Activated CD4-positive, alpha-beta memory T cell treated with anti-CD3 and anti-CD28 coated beads, Interleukin-2, amount 10 ng/mL, durations not matched to agents 7 days and 5 days (primary cell): ENCODE measurements at regions not wholly inside any gene's neighbourhood (a gene's known extent, or its start where the extent isn't known, plus 50 kb on each side); places are given as distances from the start of the nearest gene placed in this dataset.
"Not testable (repeated sequence)": the region's sequence is repeated elsewhere in the genome, so short reads cannot be mapped to it uniquely, and the experiment has no call there.

Experiments used
- CTCF ChIA-PET: fragments of 350-600 bp; sonication (Branson Sonifier 250); formaldehyde crosslinking; loops from one replicate; lab custom pipeline; 2021; ENCODE audit warnings: antibody characterized with exemption, inconsistent platforms; lab: Charles Lee
- POLR2A ChIA-PET: fragments of 350-600 bp; sonication (Branson Sonifier 250); formaldehyde crosslinking; loops from one replicate; lab custom pipeline; 2021; ENCODE audit warnings: antibody characterized with exemption; lab: Charles Lee
- DNase-seq: peaks from one replicate; pipeline ENCODE4 v3.0.0-alpha.2; 2020
- H3K27ac Mint-ChIP-seq: one replicate; pipeline ENCODE4 v1.8.0; 2021; ENCODE audit warnings: mild to moderate bottlenecking, mixed read lengths
- H3K27me3 Mint-ChIP-seq: one replicate; pipeline ENCODE4 v1.8.0; 2021; ENCODE audit warnings: mixed read lengths
- H3K36me3 Mint-ChIP-seq: one replicate; pipeline ENCODE4 v1.8.0; 2021; ENCODE audit warnings: low read depth, mixed read lengths
- H3K4me1 Mint-ChIP-seq: one replicate; pipeline ENCODE4 v1.8.0; 2021; ENCODE audit warnings: mixed read lengths
- H3K4me3 Mint-ChIP-seq: one replicate; pipeline ENCODE4 v1.8.0; 2021; ENCODE audit warnings: mild to moderate bottlenecking, mixed read lengths
- H3K9me3 Mint-ChIP-seq: one replicate; pipeline ENCODE4 v1.8.0; 2021; ENCODE audit warnings: mixed read lengths

DNA sequence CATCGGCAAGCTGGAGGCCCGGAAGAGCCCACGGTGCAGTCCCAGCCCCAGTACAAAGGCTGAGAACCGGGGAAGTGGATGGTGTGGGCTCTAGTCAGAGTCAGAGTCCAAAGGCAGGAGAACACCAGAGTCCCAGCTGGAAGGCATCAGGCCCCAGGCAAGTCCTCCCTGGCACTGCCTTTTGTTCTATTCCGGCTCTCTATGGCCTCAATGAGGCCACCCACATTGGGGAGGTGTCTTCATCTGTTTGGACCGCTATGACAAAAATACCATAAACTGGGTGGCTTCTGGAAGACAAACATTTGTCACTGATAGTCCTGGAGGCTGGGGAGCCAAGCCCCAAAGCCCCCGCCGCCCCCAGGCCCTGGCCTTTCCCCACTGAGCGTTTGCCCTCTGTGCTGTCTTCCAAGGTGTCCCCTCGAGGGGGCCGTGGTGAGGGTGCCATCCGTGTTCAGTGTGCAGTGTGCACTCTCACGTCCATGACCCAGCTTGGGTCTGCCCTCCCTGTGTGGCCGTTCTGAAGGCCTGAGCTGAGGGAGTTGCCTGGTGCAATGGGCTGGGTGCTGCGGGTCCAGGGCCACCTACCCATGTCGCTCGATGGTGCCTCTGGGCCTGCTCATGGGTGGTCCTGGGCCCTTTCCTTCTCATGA lies 99.1 kb upstream of the PPP1R26 start:
- Mint-ChIP-seq H3K4me3 (no peak overlapping the region), H3K27me3 (no peaks in the 10 kb centered on the region), H3K9me3 (peaks cover 3% of the 10 kb centered on the region), H3K36me3 (no peaks in the 10 kb centered on the region), H3K4me1 (no peaks in the 10 kb centered on the region), H3K27ac (no peak overlapping the region)
- POLR2A ChIA-PET, result no interaction called here
- no peak for DNase-seq
- CTCF ChIA-PET, result no interaction called here

GRCh38 chr9:135381762-135382310 lies 97.7 kb upstream of the PPP1R26 start:
- Mint-ChIP-seq H3K27me3 (no peaks in the 10 kb centered on the region), H3K4me1 (no peaks in the 10 kb centered on the region), H3K27ac (no peak overlapping the region), H3K9me3 (peaks cover 3% of the 10 kb centered on the region), H3K4me3 (no peak overlapping the region), H3K36me3 (no peaks in the 10 kb centered on the region)
- ChIA-PET POLR2A (no interaction called here), CTCF (no interaction called here)
- DNase-seq, result no peak

GRCh38 chr9:135384226-135384625 lies 95.4 kb upstream of the PPP1R26 start:
- no peaks in the 10 kb centered on the region for H3K27me3 Mint-ChIP-seq
- POLR2A ChIA-PET, result no interaction called here
- H3K4me3 Mint-ChIP-seq, result no peak overlapping the region
- H3K9me3 Mint-ChIP-seq, result peaks cover 3% of the 10 kb centered on the region
- no peaks in the 10 kb centered on the region for H3K36me3 Mint-ChIP-seq
- CTCF ChIA-PET, result no interaction called here
- no peak overlapping the region for H3K27ac Mint-ChIP-seq
- DNase-seq, result no peak
- H3K4me1 Mint-ChIP-seq, result no peaks in the 10 kb centered on the region

DNA sequence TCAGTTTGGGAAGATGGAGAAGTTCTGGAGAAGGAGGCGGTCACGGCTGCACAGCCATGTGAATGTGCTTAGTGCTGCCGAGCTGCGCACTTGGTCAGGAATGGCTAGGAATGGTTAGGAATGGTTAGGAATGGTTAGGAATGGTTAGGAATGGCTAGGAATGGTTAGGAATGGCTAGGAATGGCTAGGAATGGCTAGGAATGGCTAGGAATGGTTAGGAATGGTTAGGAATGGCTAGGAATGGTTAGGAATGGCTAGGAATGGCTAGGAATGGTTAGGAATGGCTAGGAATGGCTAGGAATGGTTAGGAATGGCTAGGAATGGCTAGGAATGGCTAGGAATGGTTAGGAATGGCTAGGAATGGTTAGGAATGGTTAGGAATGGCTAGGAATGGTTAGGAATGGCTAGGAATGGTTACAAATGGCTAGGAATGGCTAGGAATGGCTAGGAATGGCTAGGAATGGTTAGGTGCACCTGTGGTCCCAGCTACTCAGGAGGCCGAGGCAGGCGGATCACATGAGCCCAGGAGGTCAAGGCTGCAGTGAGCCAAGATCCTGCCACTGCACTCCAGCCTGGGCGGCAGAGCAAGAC lies 94.7 kb upstream of the PPP1R26 start:
- DNase-seq, H3K9me3 Mint-ChIP-seq, H3K27me3 Mint-ChIP-seq, H3K4me1 Mint-ChIP-seq, H3K36me3 Mint-ChIP-seq, POLR2A ChIA-PET, CTCF ChIA-PET, H3K4me3 Mint-ChIP-seq: not testable (repeated sequence)
- peak overlapping the region; percentile 18 for H3K27ac Mint-ChIP-seq

DNA sequence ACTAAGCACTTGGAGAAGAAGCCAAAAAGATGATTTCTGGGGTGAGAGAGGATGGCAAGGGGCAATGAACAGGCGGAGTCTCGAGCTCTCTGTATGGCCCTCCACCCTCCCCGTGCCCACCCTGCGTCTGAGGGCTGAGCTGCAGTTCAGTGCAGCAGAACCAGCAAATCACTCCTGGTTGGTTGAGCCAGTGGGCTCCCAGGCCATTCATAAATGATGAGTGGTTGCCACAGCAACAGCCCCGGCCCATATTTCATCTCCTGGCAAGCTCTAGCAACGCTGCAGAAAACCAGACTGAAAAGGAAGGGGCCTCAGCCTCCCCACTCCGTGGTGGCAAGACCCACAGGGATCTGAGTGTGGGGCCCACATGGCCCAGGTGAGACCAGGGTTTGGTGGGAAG lies 93.8 kb upstream of the PPP1R26 start:
- DNase-seq, result no peak
- ChIA-PET POLR2A (no interaction called here), CTCF (no interaction called here)
- H3K4me3 Mint-ChIP-seq, result no peak overlapping the region
- H3K27me3 Mint-ChIP-seq, result no peaks in the 10 kb centered on the region
- H3K4me1 Mint-ChIP-seq, result no peaks in the 10 kb centered on the region
- H3K27ac Mint-ChIP-seq, result no peak overlapping the region
- peaks cover 3% of the 10 kb centered on the region for H3K9me3 Mint-ChIP-seq
- H3K36me3 Mint-ChIP-seq, result no peaks in the 10 kb centered on the region

DNA sequence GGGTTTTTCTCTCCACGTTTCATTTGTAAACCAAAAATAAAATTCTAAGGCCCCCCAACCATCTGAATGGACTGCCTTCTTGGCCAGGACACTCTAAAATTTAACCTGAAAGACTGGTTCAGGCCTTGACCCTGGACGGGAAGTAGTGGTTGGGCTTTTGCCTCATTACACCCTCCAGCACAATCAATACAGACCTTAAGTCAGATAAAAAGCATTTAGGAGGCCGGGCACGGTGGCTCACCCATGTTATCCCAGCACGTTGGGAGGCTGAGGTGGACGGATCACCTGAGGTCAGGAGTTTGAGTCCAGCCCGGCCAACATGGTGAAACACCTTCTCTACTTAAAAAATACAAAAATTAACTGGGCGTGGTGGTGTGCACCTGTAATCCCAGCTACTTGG lies 91.6 kb upstream of the PPP1R26 start:
- H3K9me3 Mint-ChIP-seq, result peaks cover 3% of the 10 kb centered on the region

DNA sequence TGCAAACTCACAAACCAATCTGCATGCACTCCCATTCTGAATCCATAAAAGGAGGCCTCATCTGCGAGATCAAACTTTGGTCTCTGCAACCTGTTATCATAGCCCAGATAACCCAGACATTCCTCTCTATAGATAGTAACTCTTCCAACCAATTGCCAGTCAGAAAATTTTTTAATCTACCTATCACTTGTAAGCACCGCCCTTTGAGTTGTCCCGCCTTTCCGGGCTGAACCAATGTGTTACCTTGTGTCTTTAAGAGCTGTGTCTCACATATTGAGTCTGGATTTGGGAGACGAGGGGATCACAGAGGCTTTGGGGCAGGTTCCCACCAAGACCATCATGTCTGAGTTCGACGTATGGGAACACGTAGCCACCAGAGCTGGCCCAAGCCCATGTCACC lies 91.1 kb upstream of the PPP1R26 start:
- peaks cover 3% of the 10 kb centered on the region for H3K9me3 Mint-ChIP-seq
- no peaks in the 10 kb centered on the region for H3K4me1 Mint-ChIP-seq
- no peak for DNase-seq
- no peaks in the 10 kb centered on the region for H3K27me3 Mint-ChIP-seq
- H3K4me3 Mint-ChIP-seq, result no peak overlapping the region
- ChIA-PET CTCF (no interaction called here), POLR2A (no interaction called here)
- H3K36me3 Mint-ChIP-seq, result no peaks in the 10 kb centered on the region
- no peak overlapping the region for H3K27ac Mint-ChIP-seq

More for the DNA sequence above, 91.6 kb upstream of the PPP1R26 start:
- POLR2A ChIA-PET, result no interaction called here
- no peak for DNase-seq
- CTCF ChIA-PET, result no interaction called here
- H3K4me3 Mint-ChIP-seq, result no peak overlapping the region
- no peaks in the 10 kb centered on the region for H3K36me3 Mint-ChIP-seq
- H3K27ac Mint-ChIP-seq, result no peak overlapping the region
- no peaks in the 10 kb centered on the region for H3K27me3 Mint-ChIP-seq
- H3K4me1 Mint-ChIP-seq, result no peaks in the 10 kb centered on the region

DNA sequence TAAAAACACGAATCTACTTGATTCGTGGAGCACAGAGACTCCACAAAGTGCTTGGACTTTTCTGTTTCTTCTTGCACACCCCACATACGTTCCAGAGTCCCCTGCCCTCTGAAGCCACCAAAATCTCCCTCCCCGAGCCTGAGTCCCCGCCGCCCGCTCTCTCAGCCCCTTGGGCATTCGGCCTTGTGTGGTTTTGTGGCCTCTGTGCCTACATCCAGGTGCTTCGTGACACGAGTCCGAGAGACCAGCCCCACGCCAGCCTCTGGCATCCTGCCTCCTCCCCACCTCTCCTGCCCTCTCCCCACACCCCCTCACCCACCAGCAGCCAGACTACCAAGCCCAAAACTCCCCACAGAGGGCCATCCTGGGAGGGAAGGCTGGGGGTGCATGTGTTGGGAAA lies 87.8 kb upstream of the PPP1R26 start:
- H3K27me3 Mint-ChIP-seq, result no peaks in the 10 kb centered on the region
- no peak overlapping the region for H3K4me3 Mint-ChIP-seq
- CTCF ChIA-PET, result no interaction called here
- H3K27ac Mint-ChIP-seq, result no peak overlapping the region
- DNase-seq, result no peak
- H3K9me3 Mint-ChIP-seq, result no peaks in the 10 kb centered on the region
- H3K36me3 Mint-ChIP-seq, result no peaks in the 10 kb centered on the region
- POLR2A ChIA-PET, result no interaction called here
- no peaks in the 10 kb centered on the region for H3K4me1 Mint-ChIP-seq

- ChIA-PET POLR2A (no interaction called here), CTCF (no interaction called here)
- DNase-seq, result no peak
- no peaks in the 10 kb centered on the region for H3K4me1 Mint-ChIP-seq
- H3K4me3 Mint-ChIP-seq, result no peak overlapping the region
- H3K9me3 Mint-ChIP-seq, result no peaks in the 10 kb centered on the region
- no peaks in the 10 kb centered on the region for H3K36me3 Mint-ChIP-seq
- H3K27me3 Mint-ChIP-seq, result no peaks in the 10 kb centered on the region
- no peak overlapping the region for H3K27ac Mint-ChIP-seq
Observed at GRCh38 chr9:135392511-135392910, 87.1 kb upstream of the PPP1R26 start.

GRCh38 chr9:135394131-135394530 lies 85.5 kb upstream of the PPP1R26 start:
- ChIA-PET CTCF (no interaction called here), POLR2A (no interaction called here)
- no peaks in the 10 kb centered on the region for H3K27me3 Mint-ChIP-seq
- DNase-seq, result no peak
- no peak overlapping the region for H3K27ac Mint-ChIP-seq
- no peaks in the 10 kb centered on the region for H3K4me1 Mint-ChIP-seq
- no peaks in the 10 kb centered on the region for H3K36me3 Mint-ChIP-seq
- H3K9me3 Mint-ChIP-seq, result no peaks in the 10 kb centered on the region
- no peak overlapping the region for H3K4me3 Mint-ChIP-seq

DNA sequence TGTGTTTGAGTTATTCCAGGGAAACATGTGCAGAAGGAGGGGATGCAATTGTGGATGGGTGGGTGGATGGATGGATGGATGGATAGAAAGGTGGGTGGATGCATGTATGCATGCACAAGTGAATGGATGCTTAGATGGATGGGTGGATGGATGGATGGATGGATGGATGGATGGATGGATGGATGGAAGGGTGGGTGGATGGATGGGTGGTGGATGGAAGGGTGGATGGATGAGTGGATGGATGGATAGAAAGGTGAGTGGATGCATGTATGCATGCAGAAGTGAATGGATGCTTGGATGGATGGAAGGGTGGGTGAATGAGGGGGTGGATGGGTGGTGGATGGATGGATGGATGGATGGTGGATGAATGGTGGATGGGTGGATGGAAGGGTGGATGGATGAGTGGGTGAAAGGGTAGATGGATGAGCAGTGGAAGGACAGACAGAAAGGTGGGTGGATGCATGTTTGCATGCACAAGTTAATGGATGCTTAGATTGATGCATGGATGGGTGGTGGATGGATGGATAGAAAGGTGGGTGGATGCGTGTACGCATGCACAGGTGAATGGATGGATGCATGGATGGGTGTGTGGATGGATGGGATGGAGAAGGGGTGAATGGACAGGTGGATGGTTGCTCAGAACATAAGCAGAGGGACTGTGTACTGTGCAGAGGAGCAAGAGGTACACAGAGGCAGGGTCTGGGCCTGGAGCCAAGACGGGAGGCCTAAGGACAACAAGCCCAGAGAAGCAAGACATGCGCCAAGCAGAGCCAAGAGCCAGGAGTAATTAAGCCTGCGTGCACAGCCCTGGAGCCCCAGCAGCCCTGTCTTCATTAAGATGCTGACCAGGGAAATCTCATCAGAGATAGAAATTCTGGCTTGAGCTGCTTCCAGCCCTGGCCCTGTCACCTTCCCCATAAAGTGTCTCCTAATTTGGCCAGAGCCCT lies 84.6 kb upstream of the PPP1R26 start:
- Mint-ChIP-seq H3K9me3 (no peaks in the 10 kb centered on the region), H3K4me3 (no peak overlapping the region), H3K4me1 (no peaks in the 10 kb centered on the region), H3K27me3 (no peaks in the 10 kb centered on the region), H3K27ac (no peak overlapping the region), H3K36me3 (no peaks in the 10 kb centered on the region)
- DNase-seq, result no peak
- CTCF ChIA-PET, result no interaction called here
- POLR2A ChIA-PET, result no interaction called here

DNA sequence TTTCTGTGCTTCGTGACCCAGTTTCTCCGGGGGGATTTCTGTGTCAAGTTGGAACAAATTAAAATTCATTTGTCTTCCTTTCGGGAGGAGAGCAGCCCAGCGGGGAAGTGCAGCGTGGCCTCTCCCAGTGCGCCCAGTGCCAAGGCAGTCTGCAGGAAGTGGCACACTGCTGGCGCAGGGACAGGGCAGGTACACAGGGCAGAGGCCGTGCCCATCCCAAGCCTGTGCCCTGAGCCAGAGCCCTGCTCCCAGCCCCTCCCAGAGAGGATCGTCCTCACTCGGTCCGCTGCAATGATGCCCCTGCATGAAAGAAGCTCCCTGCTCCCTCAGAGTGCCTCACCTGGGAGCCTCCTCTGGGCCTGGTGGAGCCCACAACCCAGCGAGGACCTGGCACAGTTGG lies 82.4 kb upstream of the PPP1R26 start:
- H3K27ac Mint-ChIP-seq, result no peak overlapping the region

GRCh38 chr9:135399000-135399649 lies 80.5 kb upstream of the PPP1R26 start:
- Mint-ChIP-seq H3K4me1 (no peaks in the 10 kb centered on the region), H3K27ac (no peak overlapping the region), H3K9me3 (no peaks in the 10 kb centered on the region), H3K4me3 (no peak overlapping the region), H3K27me3 (no peaks in the 10 kb centered on the region), H3K36me3 (no peaks in the 10 kb centered on the region)
- ChIA-PET POLR2A (no interaction called here), CTCF (no interaction called here)
- DNase-seq, result no peak

More for the DNA sequence above, 82.4 kb upstream of the PPP1R26 start:
- H3K4me3 Mint-ChIP-seq, result no peak overlapping the region
- no peaks in the 10 kb centered on the region for H3K4me1 Mint-ChIP-seq
- H3K9me3 Mint-ChIP-seq, result no peaks in the 10 kb centered on the region
- H3K27me3 Mint-ChIP-seq, result no peaks in the 10 kb centered on the region
- H3K36me3 Mint-ChIP-seq, result no peaks in the 10 kb centered on the region
- POLR2A ChIA-PET, result no interaction called here
- no peak for DNase-seq
- CTCF ChIA-PET, result no interaction called here
